Endothelial cell of umbilical vein (primary cell): ENCODE measurements at regions not wholly inside any gene's neighbourhood (a gene's known extent, or its start where the extent isn't known, plus 50 kb on each side); places are given as distances from the start of the nearest gene placed in this dataset.

ENCODE experiments used
- BruUV-seq: library from RNA; stranded (reverse); fragments of 400-500 nt; replicated peaks from 2 replicates; lab custom pipeline; 2021; lab: Mats Ljungman, UMichigan
- CTCF ChIA-PET: fragments of 300-600, 350-600 bp; sonication (Branson Sonifier 250); formaldehyde crosslinking; loops from one replicate; lab custom pipeline; 2021; ENCODE audit warnings: antibody characterized with exemption, inconsistent platforms; lab: Charles Lee
- POLR2A ChIA-PET: fragments of 300-600, 350-600 bp; sonication (Branson Sonifier 250); formaldehyde crosslinking; loops from one replicate; lab custom pipeline; 2021; ENCODE audit warnings: antibody characterized with exemption, inconsistent platforms; lab: Charles Lee
- DNase-seq: peaks from one replicate; pipeline ENCODE4 v3.0.0-alpha.2; 2011; ENCODE audit warnings: low read depth, low spot score
- FAIRE-seq: peaks from 2 replicates; lab custom pipeline; 2011; peaks lifted over from hg19 to GRCh38; lab: Jason Lieb, UNC
- H2AFZ ChIP-seq: 2 replicates; pipeline ENCODE4 v1.6.0; 2012; ENCODE audit warnings: low read depth, low read length, control low read depth, inconsistent platforms
- H3K27ac ChIP-seq: 2 replicates; pipeline ENCODE4 v1.5.1; 2011; ENCODE audit warnings: low read depth, mild to moderate bottlenecking, control low read depth, low read length, moderate library complexity; ENCODE audit not compliant: insufficient read depth
- H3K27me3 ChIP-seq, 2 experiments: 2 replicates each; pipeline versions ENCODE4 v1.6.0 to v1.6.1; 2011; ENCODE audit warnings: low read length in 2 of 2, mixed read lengths in 1 of 2; ENCODE audit not compliant: control insufficient read depth in 2 of 2, insufficient read depth in 2 of 2
- H3K36me3 ChIP-seq, 2 experiments: 2 replicates in 1 of 2; 3 replicates in 1 of 2; pipeline ENCODE4 v1.5.1; 2011; ENCODE audit warnings: low read length in 2 of 2, mild to moderate bottlenecking in 1 of 2, moderate library complexity in 1 of 2; ENCODE audit not compliant: control insufficient read depth in 2 of 2, insufficient read depth in 2 of 2; ENCODE audit errors: extremely low read depth in 1 of 2
- H3K4me1 ChIP-seq: 3 replicates; pipeline ENCODE4 v1.5.1; 2011; ENCODE audit warnings: mild to moderate bottlenecking, low read length; ENCODE audit not compliant: control insufficient read depth, insufficient read depth; ENCODE audit errors: extremely low read depth
- H3K4me2 ChIP-seq: 2 replicates; pipeline ENCODE4 v1.6.1; 2011; ENCODE audit warnings: low read length, control low read depth, mixed read lengths; ENCODE audit not compliant: insufficient read depth
- H3K4me3 ChIP-seq, 3 experiments: fragments of 200-600 bp in 1 of 3; sonication (generic), shearing (Covaris generic) in 1 of 3; replicated peaks in 1 of 3; 2 replicates each; pipeline ENCODE4 v1.5.1; 2011 to 2016; ENCODE audit warnings: control low read depth in 3 of 3, low read length in 3 of 3, mild to moderate bottlenecking in 2 of 3, inconsistent platforms in 1 of 3, low read depth in 1 of 3, moderate library complexity in 1 of 3; ENCODE audit not compliant: insufficient read depth in 1 of 3
- H3K79me2 ChIP-seq: 2 replicates; pipeline ENCODE4 v1.6.0; 2012; ENCODE audit warnings: low read length, inconsistent platforms; ENCODE audit not compliant: control insufficient read depth, insufficient read depth
- H3K9ac ChIP-seq: replicated peaks from 2 replicates; pipeline ENCODE3; 2011; ENCODE audit warnings: low read length, control low read depth; ENCODE audit not compliant: insufficient read depth; ENCODE audit errors: extremely low read depth
- H3K9me1 ChIP-seq: replicated peaks from 3 replicates; pipeline ENCODE4 v1.6.0; 2011; ENCODE audit warnings: mild to moderate bottlenecking, low read length; ENCODE audit not compliant: control insufficient read depth, insufficient read depth; ENCODE audit errors: extremely low read depth
- H3K9me3 ChIP-seq: replicated peaks from 2 replicates; pipeline ENCODE4 v1.5.1; 2012; ENCODE audit warnings: low read length, inconsistent platforms; ENCODE audit not compliant: control insufficient read depth, insufficient read depth
- H4K20me1 ChIP-seq: replicated peaks from 2 replicates; pipeline ENCODE3; 2011; ENCODE audit warnings: mild to moderate bottlenecking, low read length; ENCODE audit not compliant: control insufficient read depth, insufficient read depth; ENCODE audit errors: extremely low read depth
- EZH2 ChIP-seq: IDR thresholded peaks from 2 replicates; pipeline ENCODE4 v1.6.1; 2012; ENCODE audit warnings: borderline replicate concordance, low read depth, mild to moderate bottlenecking, moderate library complexity, low read length, inconsistent platforms; ENCODE audit not compliant: severe bottlenecking
- FOS ChIP-seq: IDR thresholded peaks from 2 replicates; pipeline ENCODE4 v1.6.1; 2011; ENCODE audit warnings: mild to moderate bottlenecking, low read length, moderate library complexity, borderline replicate concordance; ENCODE audit not compliant: insufficient read depth
- GATA2 ChIP-seq: IDR thresholded peaks from 2 replicates; pipeline ENCODE4 v1.7.0; 2011; ENCODE audit warnings: low read depth, mild to moderate bottlenecking, moderate library complexity, mixed read lengths, low read length; ENCODE audit not compliant: insufficient read length, insufficient read depth
- JUN ChIP-seq: IDR thresholded peaks from 2 replicates; pipeline ENCODE4 v1.6.1; 2011; ENCODE audit warnings: borderline replicate concordance, low read depth; ENCODE audit not compliant: insufficient read length, insufficient read depth
- MYC ChIP-seq: IDR thresholded peaks from one replicate; pipeline ENCODE4 v1.6.1; 2011; ENCODE audit warnings: mild to moderate bottlenecking, low read depth, low read length
- POLR2A ChIP-seq: IDR thresholded peaks from 2 replicates; pipeline ENCODE4 v1.6.1; 2012; ENCODE audit warnings: low read depth, mild to moderate bottlenecking, control low read depth, low read length
- POLR2AphosphoS5 ChIP-seq: IDR thresholded peaks from 2 replicates; pipeline ENCODE4 v1.6.1; 2012; ENCODE audit warnings: low read depth, mild to moderate bottlenecking, control low read depth, low read length, moderate library complexity; ENCODE audit not compliant: insufficient read depth
- dilution Hi-C: fragments of 300-500 bp; cut with MboI; formaldehyde crosslinking; loops from one replicate; pipeline ENCODE4 v1.15.0; 2019; ENCODE audit warnings: low sequenced_read_pairs; ENCODE audit not compliant: extremely low pct_ligation_motif_present
- intact Hi-C: fragments of 100-400 bp; cut with micrococcal nuclease; formaldehyde crosslinking; loops from one replicate; pipeline ENCODE4 v1.10.0; 2022
- TF ChIP-seq, protein P1 (sequence below): IDR thresholded peaks from 2 replicates; pipeline ENCODE4 v1.6.1; 2011; ENCODE audit not compliant: insufficient read depth, insufficient read length
- TF ChIP-seq, protein P2 (sequence below), 2 donors: IDR thresholded peaks; 1 replicate in 1 of 2; 2 replicates in 1 of 2; pipeline ENCODE4 v1.5.1; 2011; ENCODE audit warnings: low read length in 2 of 2, mild to moderate bottlenecking in 2 of 2, moderate library complexity in 2 of 2, control low read depth in 1 of 2, inconsistent platforms in 1 of 2, low read depth in 1 of 2; ENCODE audit not compliant: insufficient read depth in 1 of 2; ENCODE audit errors: extremely low read depth in 1 of 2

DNA sequence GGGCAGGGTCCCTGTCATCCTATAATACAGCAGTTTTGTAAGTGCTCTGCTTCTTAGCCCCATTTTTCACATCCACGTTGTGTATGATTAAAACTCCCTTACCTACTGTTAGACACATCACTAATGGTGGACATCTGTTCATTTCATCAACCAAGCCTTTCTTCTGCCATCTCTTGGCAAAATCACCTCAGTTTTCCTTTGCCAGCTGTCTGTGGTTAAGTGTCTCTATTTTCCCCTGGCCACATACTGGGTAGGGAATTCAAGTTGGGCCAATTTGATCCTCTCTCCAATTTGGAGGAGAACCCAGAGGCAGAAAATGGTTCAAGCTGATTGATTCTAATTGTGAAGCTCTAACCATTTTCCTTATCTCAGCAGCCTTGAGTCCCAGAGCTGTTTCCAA lies 436.1 kb downstream of the PCDH7 start:
- FAIRE-seq: no peak
- no peak overlapping the region for H3K9ac ChIP-seq
- intact Hi-C loops (no loop called here), dilution Hi-C loops (no loop called here)
- H3K4me2 ChIP-seq: no peak overlapping the region
- ChIA-PET CTCF (no interaction called here), POLR2A (no interaction called here)
- H3K79me2 ChIP-seq: no peaks in the 10 kb centered on the region
- no peak overlapping the region for H2AFZ ChIP-seq
- no peaks in the 10 kb centered on the region for H4K20me1 ChIP-seq
- no peaks in the 10 kb centered on the region for H3K27me3 ChIP-seq
- no peak for DNase-seq
- H3K9me1 ChIP-seq: no peaks in the 10 kb centered on the region
- no peaks in the 10 kb centered on the region for H3K9me3 ChIP-seq
- H3K4me1 ChIP-seq: no peaks in the 10 kb centered on the region
- no peaks in the 10 kb centered on the region for H3K36me3 ChIP-seq
- TF ChIP-seq EZH2: no peak
- no peak for TF ChIP-seq POLR2AphosphoS5
- no peak for TF ChIP-seq FOS
- H3K4me3 ChIP-seq: no peak overlapping the region
- BruUV-seq: no TSS peak
- no peak overlapping the region for H3K27ac ChIP-seq

DNA sequence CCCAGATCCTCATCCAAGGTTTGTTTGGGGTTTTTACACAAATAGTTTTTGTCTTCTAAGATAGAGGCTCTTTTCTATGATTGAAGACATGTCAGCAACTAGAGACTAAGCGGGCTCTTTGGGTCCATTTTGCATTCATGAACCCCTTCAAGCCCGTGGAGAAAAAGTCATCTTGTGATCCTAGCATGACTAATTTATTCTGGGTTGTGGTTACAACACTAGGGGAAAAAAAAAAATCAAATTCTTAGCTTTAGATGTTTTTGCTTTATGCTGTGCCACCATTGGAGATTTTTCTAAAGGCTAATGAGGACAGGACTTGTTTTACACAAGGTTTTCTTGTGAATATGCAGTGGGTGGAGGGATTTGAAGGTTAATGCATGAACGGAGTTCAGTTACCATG lies 440.0 kb downstream of the PCDH7 start:
- Histone ChIP-seq H3K4me2 (no peak overlapping the region), H3K4me3 (no peak overlapping the region), H2AFZ (no peak overlapping the region), H3K79me2 (no peaks in the 10 kb centered on the region), H3K9me3 (no peaks in the 10 kb centered on the region), H3K36me3 (no peaks in the 10 kb centered on the region), H3K27me3 (no peaks in the 10 kb centered on the region), H3K4me1 (no peaks in the 10 kb centered on the region), H3K9me1 (no peaks in the 10 kb centered on the region), H3K9ac (no peak overlapping the region), H4K20me1 (no peaks in the 10 kb centered on the region), H3K27ac (no peak overlapping the region)
- ChIA-PET CTCF (no interaction called here), POLR2A (no interaction called here)
- TF ChIP-seq, protein P1, sequence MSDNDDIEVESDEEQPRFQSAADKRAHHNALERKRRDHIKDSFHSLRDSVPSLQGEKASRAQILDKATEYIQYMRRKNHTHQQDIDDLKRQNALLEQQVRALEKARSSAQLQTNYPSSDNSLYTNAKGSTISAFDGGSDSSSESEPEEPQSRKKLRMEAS: no peak
- TF ChIP-seq POLR2A: no peak
- no peak for TF ChIP-seq JUN
- TF ChIP-seq POLR2AphosphoS5: no peak
- TF ChIP-seq FOS: no peak
- no peak for TF ChIP-seq MYC
- no peak for TF ChIP-seq GATA2
- TF ChIP-seq, protein P2, sequence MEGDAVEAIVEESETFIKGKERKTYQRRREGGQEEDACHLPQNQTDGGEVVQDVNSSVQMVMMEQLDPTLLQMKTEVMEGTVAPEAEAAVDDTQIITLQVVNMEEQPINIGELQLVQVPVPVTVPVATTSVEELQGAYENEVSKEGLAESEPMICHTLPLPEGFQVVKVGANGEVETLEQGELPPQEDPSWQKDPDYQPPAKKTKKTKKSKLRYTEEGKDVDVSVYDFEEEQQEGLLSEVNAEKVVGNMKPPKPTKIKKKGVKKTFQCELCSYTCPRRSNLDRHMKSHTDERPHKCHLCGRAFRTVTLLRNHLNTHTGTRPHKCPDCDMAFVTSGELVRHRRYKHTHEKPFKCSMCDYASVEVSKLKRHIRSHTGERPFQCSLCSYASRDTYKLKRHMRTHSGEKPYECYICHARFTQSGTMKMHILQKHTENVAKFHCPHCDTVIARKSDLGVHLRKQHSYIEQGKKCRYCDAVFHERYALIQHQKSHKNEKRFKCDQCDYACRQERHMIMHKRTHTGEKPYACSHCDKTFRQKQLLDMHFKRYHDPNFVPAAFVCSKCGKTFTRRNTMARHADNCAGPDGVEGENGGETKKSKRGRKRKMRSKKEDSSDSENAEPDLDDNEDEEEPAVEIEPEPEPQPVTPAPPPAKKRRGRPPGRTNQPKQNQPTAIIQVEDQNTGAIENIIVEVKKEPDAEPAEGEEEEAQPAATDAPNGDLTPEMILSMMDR (IDR thresholded peaks at IDR 0.05; ENCODE audit: extremely low read depth in 1 of 2, insufficient read depth in 1 of 2, low read depth in 1 of 2, low read length in 2 of 2): no peak
- no peak for TF ChIP-seq EZH2
- FAIRE-seq (no peak), DNase-seq (no peak)
- intact Hi-C loops (loop anchor here (10.0 kb wide), 1 partner anchor 445 kb away; no protein-coding TSS in a partner anchor), dilution Hi-C loops (no loop called here)
- no TSS peak for BruUV-seq
